Choroid plexus epithelial cell (primary cell): ENCODE measurements at regions not wholly inside any gene's neighbourhood (a gene's known extent, or its start where the extent isn't known, plus 50 kb on each side); places are given as distances from the start of the nearest gene placed in this dataset.

Experiments used
- DNase-seq: peaks from one replicate; pipeline ENCODE4 v3.0.0-alpha.2; 2010; ENCODE audit warnings: low read depth
- H3K4me3 ChIP-seq: 2 replicates; pipeline ENCODE4 v1.5.1; 2011; ENCODE audit warnings: low read depth, mild to moderate bottlenecking, control low read depth, low read length, moderate library complexity
- CTCF ChIP-seq: conservative IDR thresholded peaks from 2 replicates; pipeline ENCODE4 v1.5.1; 2011; ENCODE audit warnings: low read depth, mild to moderate bottlenecking, control low read depth, inconsistent platforms, low read length, moderate library complexity

- H3K4me3 ChIP-seq = no peak overlapping the region
- TF ChIP-seq CTCF = no peak
- no peak for DNase-seq
These were observed 71.1 kb downstream of the PLXNA1 start for GRCh38 chr3:127053979-127054378.

- DNase-seq = no peak
- no peak for TF ChIP-seq CTCF
- no peak overlapping the region for H3K4me3 ChIP-seq
These were observed 73.4 kb downstream of the PLXNA1 start for GRCh38 chr3:127056281-127056680.

- no peak for DNase-seq
- H3K4me3 ChIP-seq = no peak overlapping the region
- TF ChIP-seq CTCF = no peak
These were observed 74.1 kb downstream of the PLXNA1 start for GRCh38 chr3:127056976-127057375.

DNA sequence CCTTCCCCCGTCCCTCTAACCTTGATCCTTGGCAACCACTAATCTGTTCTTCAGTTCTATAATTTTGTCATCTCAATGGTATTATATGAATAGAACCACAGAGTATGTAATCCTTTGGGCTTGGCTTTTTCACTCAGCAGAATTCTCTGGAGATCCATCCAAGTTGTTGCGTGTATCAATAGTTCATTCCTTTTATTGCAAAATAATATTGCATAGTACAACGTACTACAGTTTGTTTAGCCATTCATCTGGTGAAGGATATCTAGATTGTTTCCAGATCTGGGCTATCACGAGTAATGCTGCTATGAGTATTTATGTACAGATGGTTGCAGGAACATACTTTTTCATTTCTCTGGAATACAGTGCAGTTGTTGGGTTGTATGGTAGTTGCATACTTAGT, 76.2 kb downstream of the PLXNA1 start:
- no peak overlapping the region for H3K4me3 ChIP-seq
- DNase-seq = no peak
- no peak for TF ChIP-seq CTCF

GRCh38 chr3:127061641-127062040, 78.7 kb downstream of the PLXNA1 start:
- no peak for DNase-seq
- no peak overlapping the region for H3K4me3 ChIP-seq
- TF ChIP-seq CTCF = no peak

DNA sequence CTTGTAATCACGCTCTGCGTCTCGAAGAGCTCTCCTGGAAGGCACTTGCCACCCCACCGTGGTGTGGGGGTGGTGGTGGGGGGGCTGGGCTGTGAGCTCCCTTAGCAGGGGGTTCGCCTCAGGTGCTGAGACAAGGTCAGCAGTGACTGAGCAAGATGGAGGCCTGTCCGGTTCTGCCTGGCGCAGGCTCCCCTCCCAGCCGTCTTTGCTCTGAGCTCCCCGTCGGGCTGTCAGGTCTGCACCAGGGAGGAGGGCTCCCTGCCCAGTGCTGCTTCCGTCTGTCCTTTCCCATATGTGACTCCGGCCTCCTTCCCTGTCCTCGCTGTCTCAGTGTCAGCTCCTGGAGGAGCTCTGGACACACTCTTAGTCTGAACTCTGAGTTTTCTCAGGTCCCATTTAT, 80.0 kb downstream of the PLXNA1 start:
- TF ChIP-seq CTCF = no peak
- no peak overlapping the region for H3K4me3 ChIP-seq
- no peak for DNase-seq

GRCh38 chr3:127063916-127064315, 81.0 kb downstream of the PLXNA1 start:
- DNase-seq = no peak
- TF ChIP-seq CTCF = no peak
- H3K4me3 ChIP-seq = no peak overlapping the region
